ENCODE measurements at regions not wholly inside any gene's neighbourhood (a gene's known extent, or its start where the extent isn't known, plus 50 kb on each side); places are given as distances from the start of the nearest gene placed in this dataset.
A peak's percentile ranks its signal among the peaks of the same experiment; 100 is the strongest.

GRCh38 chr4:80145739-80146138 lies 51.6 kb upstream of the PRDM8 start:
- DNase-seq (ENCODE audit: low spot score in 2 of 2) (no peak), ATAC-seq (no peak)
- no peaks in the 10 kb centered on the region for H3K9me3 Mint-ChIP-seq
- no peaks in the 10 kb centered on the region for H3K36me3 Mint-ChIP-seq
- H3K27ac Mint-ChIP-seq, result no peak overlapping the region

- Mint-ChIP-seq H3K9me3 (no peaks in the 10 kb centered on the region), H3K36me3 (no peaks in the 10 kb centered on the region), H3K27ac (no peak overlapping the region)
- DNase-seq (ENCODE audit: low spot score in 2 of 2) (no peak), ATAC-seq (no peak)
Observed at GRCh38 chr4:80144676-80145470, 52.4 kb upstream of the PRDM8 start.

- DNase-seq (ENCODE audit: low spot score in 2 of 2) (no peak), ATAC-seq (no peak)
- Mint-ChIP-seq H3K9me3 (no peaks in the 10 kb centered on the region), H3K27ac (no peak overlapping the region), H3K36me3 (no peaks in the 10 kb centered on the region)
Observed at GRCh38 chr4:80143307-80143679, 54.0 kb upstream of the PRDM8 start.

- DNase-seq (ENCODE audit: low spot score in 2 of 2), result no peak
- H3K36me3 Mint-ChIP-seq, result no peaks in the 10 kb centered on the region
- H3K27ac Mint-ChIP-seq, result no peak overlapping the region
- peaks cover 0 to 2% of the 10 kb centered on the region in 2 donors for H3K9me3 Mint-ChIP-seq
- no peak for ATAC-seq
Observed at GRCh38 chr4:80142394-80143306, 54.7 kb upstream of the PRDM8 start.

GRCh38 chr4:80141543-80141942 lies 55.8 kb upstream of the PRDM8 start:
- Mint-ChIP-seq H3K27ac (no peak overlapping the region), H3K9me3 (peaks cover 0 to 5% of the 10 kb centered on the region in 2 donors), H3K36me3 (no peaks in the 10 kb centered on the region)
- ATAC-seq, result no peak
- DNase-seq (ENCODE audit: low spot score in 2 of 2), result no peak

GRCh38 chr4:80140194-80140593 lies 57.1 kb upstream of the PRDM8 start:
- no peak for ATAC-seq
- H3K9me3 Mint-ChIP-seq, result peaks cover 0 to 5% of the 10 kb centered on the region in 2 donors
- no peak for DNase-seq (ENCODE audit: low spot score in 2 of 2)
- H3K36me3 Mint-ChIP-seq, result no peaks in the 10 kb centered on the region
- H3K27ac Mint-ChIP-seq, result no peak overlapping the region

- no peak overlapping the region for H3K27ac Mint-ChIP-seq
- DNase-seq (ENCODE audit: low spot score in 2 of 2) (no peak), ATAC-seq (no peak)
- peaks cover 0 to 5% of the 10 kb centered on the region in 2 donors for H3K9me3 Mint-ChIP-seq
- H3K36me3 Mint-ChIP-seq, result no peaks in the 10 kb centered on the region
Observed at GRCh38 chr4:80139671-80140070, 57.6 kb upstream of the PRDM8 start.

GRCh38 chr4:80138551-80139538 lies 58.5 kb upstream of the PRDM8 start:
- ATAC-seq (peak; percentile 97 to 99), DNase-seq (ENCODE audit: low spot score in 2 of 2) (peak; percentile 40 to 61)
- Mint-ChIP-seq H3K9me3 (peaks cover 0 to 5% of the 10 kb centered on the region in 2 donors), H3K36me3 (no peaks in the 10 kb centered on the region), H3K27ac (peak overlapping the region in 1 of 2 donors; percentile 80)

- DNase-seq (ENCODE audit: low spot score in 2 of 2) (no peak), ATAC-seq (no peak)
- Mint-ChIP-seq H3K27ac (peak overlapping the region in 1 of 2 donors; percentile 80), H3K9me3 (peaks cover 0 to 5% of the 10 kb centered on the region in 2 donors), H3K36me3 (no peaks in the 10 kb centered on the region)
Observed at GRCh38 chr4:80137631-80138030, 59.7 kb upstream of the PRDM8 start.

- Mint-ChIP-seq H3K27ac (no peak overlapping the region), H3K9me3 (peaks cover 0 to 5% of the 10 kb centered on the region in 2 donors), H3K36me3 (no peaks in the 10 kb centered on the region)
- DNase-seq (ENCODE audit: low spot score in 2 of 2) (no peak), ATAC-seq (no peak)
Observed at GRCh38 chr4:80136270-80136669, 61.0 kb upstream of the PRDM8 start.

- Mint-ChIP-seq H3K27ac (no peak overlapping the region), H3K36me3 (no peaks in the 10 kb centered on the region), H3K9me3 (peaks cover 0 to 5% of the 10 kb centered on the region in 2 donors)
- no peak for DNase-seq (ENCODE audit: low spot score in 2 of 2)
- ATAC-seq, result no peak
Observed at GRCh38 chr4:80135702-80136058, 61.6 kb upstream of the PRDM8 start.

GRCh38 chr4:80134936-80135701 lies 62.1 kb upstream of the ANTXR2 start:
- DNase-seq (ENCODE audit: low spot score in 2 of 2) (no peak), ATAC-seq (no peak)
- H3K36me3 Mint-ChIP-seq, result no peaks in the 10 kb centered on the region
- no peak overlapping the region for H3K27ac Mint-ChIP-seq
- peaks cover 0 to 5% of the 10 kb centered on the region in 2 donors for H3K9me3 Mint-ChIP-seq

- ATAC-seq (no peak), DNase-seq (ENCODE audit: low spot score in 2 of 2) (no peak)
- Mint-ChIP-seq H3K36me3 (peaks cover 0 to 4% of the 10 kb centered on the region in 2 donors), H3K9me3 (peaks cover 0 to 5% of the 10 kb centered on the region in 2 donors), H3K27ac (no peak overlapping the region)
Observed at GRCh38 chr4:80133240-80133783, 60.3 kb upstream of the ANTXR2 start.

- Mint-ChIP-seq H3K27ac (no peak overlapping the region), H3K36me3 (peaks cover 0 to 4% of the 10 kb centered on the region in 2 donors), H3K9me3 (no peaks in the 10 kb centered on the region)
- DNase-seq (ENCODE audit: low spot score in 2 of 2), result no peak
- no peak for ATAC-seq
Observed at GRCh38 chr4:80129785-80130184, 56.8 kb upstream of the ANTXR2 start.

GRCh38 chr4:80128941-80129340 lies 55.9 kb upstream of the ANTXR2 start:
- DNase-seq (ENCODE audit: low spot score in 2 of 2), result no peak
- Mint-ChIP-seq H3K36me3 (peaks cover 0 to 4% of the 10 kb centered on the region in 2 donors), H3K9me3 (no peaks in the 10 kb centered on the region), H3K27ac (no peak overlapping the region)
- no peak for ATAC-seq
